SK-N-SH (cell line): ENCODE measurements at regions not wholly inside any gene's neighbourhood (a gene's known extent, or its start where the extent isn't known, plus 50 kb on each side); places are given as distances from the start of the nearest gene placed in this dataset.

Experiments used
- EP300 ChIP-seq, 2 experiments: IDR thresholded peaks; 2 replicates each; pipeline versions ENCODE4 v1.4.0 to v1.6.1; 2012; ENCODE audit warnings: borderline replicate concordance in 1 of 2, low read depth in 1 of 2, low read length in 1 of 2
- FOXM1 ChIP-seq: IDR thresholded peaks from 2 replicates; pipeline ENCODE4 v1.4.0; 2012; ENCODE audit warnings: low read depth, mild to moderate bottlenecking
- GATA2 ChIP-seq: sonication (generic); formaldehyde crosslinking; IDR thresholded peaks from 2 replicates; pipeline ENCODE4 v1.5.0; 2020; ENCODE audit warnings: mild to moderate bottlenecking, missing genetic modification reagents
- NFIC ChIP-seq: IDR thresholded peaks from 2 replicates; pipeline ENCODE4 v1.4.0; 2012; ENCODE audit warnings: borderline replicate concordance
- RFX5 ChIP-seq: IDR thresholded peaks from 2 replicates; pipeline ENCODE4 v1.6.1; 2012; ENCODE audit warnings: mild to moderate bottlenecking, improper control_type of control experiment, low read length
- SMC3 ChIP-seq: IDR thresholded peaks from 2 replicates; pipeline ENCODE4 v1.6.1; 2012; ENCODE audit warnings: low read depth, low read length, improper control_type of control experiment
- TF ChIP-seq, protein P1 (sequence below): fragments of 200-600 bp; sonication (generic); IDR thresholded peaks from 2 replicates; pipeline ENCODE4 v1.6.1; 2017; ENCODE audit warnings: antibody characterized with exemption, mild to moderate bottlenecking, moderate library complexity
- TF ChIP-seq, protein P2 (sequence below): fragments of 150-350 bp; IDR thresholded peaks from 2 replicates; pipeline ENCODE4 v1.6.1; 2017; ENCODE audit warnings: antibody characterized with exemption, low read length, low read depth, borderline replicate concordance
- TF ChIP-seq, protein P3 (sequence below): IDR thresholded peaks from 2 replicates; pipeline ENCODE4 v1.4.0; 2012; ENCODE audit warnings: low read depth
- TF ChIP-seq, protein P4 (sequence below): IDR thresholded peaks from 2 replicates; pipeline ENCODE4 v1.6.1; 2012; ENCODE audit warnings: mild to moderate bottlenecking, low read depth, low read length, moderate library complexity
- TF ChIP-seq, protein P5 (sequence below): IDR thresholded peaks from 2 replicates; pipeline ENCODE4 v1.4.0; 2012; ENCODE audit warnings: low read depth, borderline replicate concordance

DNA sequence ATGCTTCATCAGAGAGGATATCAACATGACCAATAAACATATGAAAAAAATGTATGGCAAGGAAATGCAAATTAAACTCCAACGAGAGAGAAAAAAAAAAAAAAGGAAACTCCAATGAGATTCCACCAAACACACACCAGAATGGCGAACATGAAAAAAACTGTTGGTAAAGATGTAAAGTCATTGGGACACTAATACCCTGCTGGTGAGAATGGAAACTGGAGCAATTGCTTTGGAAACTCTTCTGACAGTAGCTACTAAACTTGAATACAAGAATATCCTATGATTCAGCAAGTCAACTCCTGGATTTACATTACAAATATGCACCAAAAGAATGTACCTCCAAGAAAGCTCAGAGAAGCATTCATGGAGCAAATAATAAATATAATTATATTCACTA, 260.7 kb upstream of the ECI2 start:
- TF ChIP-seq FOXM1 (no peak), GATA2 (CRISPR knock-in tag) (no peak), RFX5 (no peak), NFIC (no peak), SMC3 (no peak), EP300 (IDR thresholded peaks at IDR 0.05; ENCODE audit: borderline replicate concordance in 1 of 2, low read depth in 1 of 2, low read length in 1 of 2) (no peak)
- TF ChIP-seq, protein P1, sequence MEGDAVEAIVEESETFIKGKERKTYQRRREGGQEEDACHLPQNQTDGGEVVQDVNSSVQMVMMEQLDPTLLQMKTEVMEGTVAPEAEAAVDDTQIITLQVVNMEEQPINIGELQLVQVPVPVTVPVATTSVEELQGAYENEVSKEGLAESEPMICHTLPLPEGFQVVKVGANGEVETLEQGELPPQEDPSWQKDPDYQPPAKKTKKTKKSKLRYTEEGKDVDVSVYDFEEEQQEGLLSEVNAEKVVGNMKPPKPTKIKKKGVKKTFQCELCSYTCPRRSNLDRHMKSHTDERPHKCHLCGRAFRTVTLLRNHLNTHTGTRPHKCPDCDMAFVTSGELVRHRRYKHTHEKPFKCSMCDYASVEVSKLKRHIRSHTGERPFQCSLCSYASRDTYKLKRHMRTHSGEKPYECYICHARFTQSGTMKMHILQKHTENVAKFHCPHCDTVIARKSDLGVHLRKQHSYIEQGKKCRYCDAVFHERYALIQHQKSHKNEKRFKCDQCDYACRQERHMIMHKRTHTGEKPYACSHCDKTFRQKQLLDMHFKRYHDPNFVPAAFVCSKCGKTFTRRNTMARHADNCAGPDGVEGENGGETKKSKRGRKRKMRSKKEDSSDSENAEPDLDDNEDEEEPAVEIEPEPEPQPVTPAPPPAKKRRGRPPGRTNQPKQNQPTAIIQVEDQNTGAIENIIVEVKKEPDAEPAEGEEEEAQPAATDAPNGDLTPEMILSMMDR: no peak; the same call in 1 of the 2 replicates
- TF ChIP-seq, protein P2, sequence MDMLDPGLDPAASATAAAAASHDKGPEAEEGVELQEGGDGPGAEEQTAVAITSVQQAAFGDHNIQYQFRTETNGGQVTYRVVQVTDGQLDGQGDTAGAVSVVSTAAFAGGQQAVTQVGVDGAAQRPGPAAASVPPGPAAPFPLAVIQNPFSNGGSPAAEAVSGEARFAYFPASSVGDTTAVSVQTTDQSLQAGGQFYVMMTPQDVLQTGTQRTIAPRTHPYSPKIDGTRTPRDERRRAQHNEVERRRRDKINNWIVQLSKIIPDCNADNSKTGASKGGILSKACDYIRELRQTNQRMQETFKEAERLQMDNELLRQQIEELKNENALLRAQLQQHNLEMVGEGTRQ: no peak
- TF ChIP-seq, protein P3, sequence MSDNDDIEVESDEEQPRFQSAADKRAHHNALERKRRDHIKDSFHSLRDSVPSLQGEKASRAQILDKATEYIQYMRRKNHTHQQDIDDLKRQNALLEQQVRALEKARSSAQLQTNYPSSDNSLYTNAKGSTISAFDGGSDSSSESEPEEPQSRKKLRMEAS: no peak
- TF ChIP-seq, protein P4, sequence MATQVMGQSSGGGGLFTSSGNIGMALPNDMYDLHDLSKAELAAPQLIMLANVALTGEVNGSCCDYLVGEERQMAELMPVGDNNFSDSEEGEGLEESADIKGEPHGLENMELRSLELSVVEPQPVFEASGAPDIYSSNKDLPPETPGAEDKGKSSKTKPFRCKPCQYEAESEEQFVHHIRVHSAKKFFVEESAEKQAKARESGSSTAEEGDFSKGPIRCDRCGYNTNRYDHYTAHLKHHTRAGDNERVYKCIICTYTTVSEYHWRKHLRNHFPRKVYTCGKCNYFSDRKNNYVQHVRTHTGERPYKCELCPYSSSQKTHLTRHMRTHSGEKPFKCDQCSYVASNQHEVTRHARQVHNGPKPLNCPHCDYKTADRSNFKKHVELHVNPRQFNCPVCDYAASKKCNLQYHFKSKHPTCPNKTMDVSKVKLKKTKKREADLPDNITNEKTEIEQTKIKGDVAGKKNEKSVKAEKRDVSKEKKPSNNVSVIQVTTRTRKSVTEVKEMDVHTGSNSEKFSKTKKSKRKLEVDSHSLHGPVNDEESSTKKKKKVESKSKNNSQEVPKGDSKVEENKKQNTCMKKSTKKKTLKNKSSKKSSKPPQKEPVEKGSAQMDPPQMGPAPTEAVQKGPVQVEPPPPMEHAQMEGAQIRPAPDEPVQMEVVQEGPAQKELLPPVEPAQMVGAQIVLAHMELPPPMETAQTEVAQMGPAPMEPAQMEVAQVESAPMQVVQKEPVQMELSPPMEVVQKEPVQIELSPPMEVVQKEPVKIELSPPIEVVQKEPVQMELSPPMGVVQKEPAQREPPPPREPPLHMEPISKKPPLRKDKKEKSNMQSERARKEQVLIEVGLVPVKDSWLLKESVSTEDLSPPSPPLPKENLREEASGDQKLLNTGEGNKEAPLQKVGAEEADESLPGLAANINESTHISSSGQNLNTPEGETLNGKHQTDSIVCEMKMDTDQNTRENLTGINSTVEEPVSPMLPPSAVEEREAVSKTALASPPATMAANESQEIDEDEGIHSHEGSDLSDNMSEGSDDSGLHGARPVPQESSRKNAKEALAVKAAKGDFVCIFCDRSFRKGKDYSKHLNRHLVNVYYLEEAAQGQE: no peak
- TF ChIP-seq, protein P5, sequence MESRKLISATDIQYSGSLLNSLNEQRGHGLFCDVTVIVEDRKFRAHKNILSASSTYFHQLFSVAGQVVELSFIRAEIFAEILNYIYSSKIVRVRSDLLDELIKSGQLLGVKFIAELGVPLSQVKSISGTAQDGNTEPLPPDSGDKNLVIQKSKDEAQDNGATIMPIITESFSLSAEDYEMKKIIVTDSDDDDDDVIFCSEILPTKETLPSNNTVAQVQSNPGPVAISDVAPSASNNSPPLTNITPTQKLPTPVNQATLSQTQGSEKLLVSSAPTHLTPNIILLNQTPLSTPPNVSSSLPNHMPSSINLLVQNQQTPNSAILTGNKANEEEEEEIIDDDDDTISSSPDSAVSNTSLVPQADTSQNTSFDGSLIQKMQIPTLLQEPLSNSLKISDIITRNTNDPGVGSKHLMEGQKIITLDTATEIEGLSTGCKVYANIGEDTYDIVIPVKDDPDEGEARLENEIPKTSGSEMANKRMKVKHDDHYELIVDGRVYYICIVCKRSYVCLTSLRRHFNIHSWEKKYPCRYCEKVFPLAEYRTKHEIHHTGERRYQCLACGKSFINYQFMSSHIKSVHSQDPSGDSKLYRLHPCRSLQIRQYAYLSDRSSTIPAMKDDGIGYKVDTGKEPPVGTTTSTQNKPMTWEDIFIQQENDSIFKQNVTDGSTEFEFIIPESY: no peak
